HG03139 (cell line): ENCODE measurements at regions not wholly inside any gene's neighbourhood (a gene's known extent, or its start where the extent isn't known, plus 50 kb on each side); places are given as distances from the start of the nearest gene placed in this dataset.
"Not testable (repeated sequence)": the region's sequence is repeated elsewhere in the genome, so short reads cannot be mapped to it uniquely, and the experiment has no call there.

Source experiments
- ATAC-seq: cut with Tn5 transposase; IDR thresholded peaks from one replicate; pipeline ENCODE4 v1.9.1; 2021; ENCODE audit not compliant: unreplicated experiment

GRCh38 chr4:23413631-23414030 is 476.2 kb downstream of the PPARGC1A start:
- ATAC-seq: no peak

- no peak for ATAC-seq
These were observed 477.1 kb downstream of the PPARGC1A start for GRCh38 chr4:23412701-23413100.

DNA sequence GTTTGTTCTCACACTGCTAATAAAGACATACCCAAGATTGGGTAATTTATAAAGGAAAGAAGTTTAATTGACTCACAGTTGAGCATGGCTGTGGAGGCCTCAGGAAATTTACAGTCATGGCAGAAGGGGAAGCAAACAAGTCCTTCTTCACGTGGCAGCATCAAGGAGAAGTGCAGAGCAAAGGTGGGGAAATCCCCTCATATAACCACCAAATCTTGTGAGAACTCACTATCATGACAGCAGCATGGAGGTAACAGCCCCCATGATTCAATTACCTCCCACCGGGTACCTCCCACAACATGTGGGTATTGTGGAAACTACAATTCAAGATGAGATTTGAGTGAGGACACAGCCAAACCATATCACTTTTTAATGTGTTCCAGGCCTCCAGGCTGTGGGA is 480.9 kb downstream of the PPARGC1A start:
- ATAC-seq: not testable (repeated sequence)

- no peak for ATAC-seq
These were observed 488.3 kb downstream of the PPARGC1A start for GRCh38 chr4:23401572-23401971.

DNA sequence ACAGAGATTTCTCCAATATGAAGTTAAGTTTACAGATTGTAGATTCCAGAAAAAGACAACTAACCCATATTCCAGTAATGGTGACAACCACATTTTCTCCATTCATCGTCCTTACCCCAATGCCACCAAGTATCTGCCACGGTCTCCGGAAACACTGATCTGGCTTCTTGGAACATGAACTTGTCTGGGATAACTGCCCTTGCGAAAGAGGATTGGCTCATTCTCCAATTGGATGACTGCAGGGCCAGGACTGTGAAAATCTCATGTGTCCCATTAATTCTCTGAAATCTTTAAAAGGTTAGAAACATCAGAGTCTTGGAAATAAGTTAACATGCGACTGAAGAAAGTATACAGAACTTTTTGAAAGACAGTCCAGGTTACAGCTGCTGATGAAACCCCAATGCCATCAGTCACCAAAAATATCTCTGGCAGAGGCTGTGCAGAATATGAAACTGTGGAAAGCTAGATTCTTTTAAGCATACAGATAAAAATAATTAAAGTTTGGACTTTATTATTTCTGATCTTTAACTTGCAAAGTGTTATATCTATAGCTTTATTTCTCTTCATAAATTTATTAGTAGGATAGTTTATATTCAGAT is 496.9 kb downstream of the PPARGC1A start:
- no peak for ATAC-seq

DNA sequence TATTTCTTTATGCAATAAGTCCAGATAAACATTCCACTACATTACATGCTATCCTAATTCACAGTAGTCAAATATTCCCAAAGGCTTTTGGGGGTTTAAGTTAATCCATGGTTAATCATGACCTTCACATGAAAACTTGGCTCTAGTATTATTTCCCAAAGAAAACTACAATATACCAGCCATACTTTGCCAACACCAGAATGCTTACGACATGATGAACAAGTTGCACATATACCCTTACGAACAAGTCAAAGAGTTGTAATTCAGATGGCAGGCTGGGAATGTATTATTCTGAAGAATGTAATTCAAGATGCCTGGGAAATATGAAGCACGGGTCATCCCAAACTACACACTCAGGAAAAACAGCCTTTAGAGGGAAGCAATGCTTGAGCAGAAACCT is 499.6 kb downstream of the PPARGC1A start:
- no peak for ATAC-seq

- ATAC-seq: no peak
These were observed 501.0 kb downstream of the PPARGC1A start for GRCh38 chr4:23388699-23389395.

DNA sequence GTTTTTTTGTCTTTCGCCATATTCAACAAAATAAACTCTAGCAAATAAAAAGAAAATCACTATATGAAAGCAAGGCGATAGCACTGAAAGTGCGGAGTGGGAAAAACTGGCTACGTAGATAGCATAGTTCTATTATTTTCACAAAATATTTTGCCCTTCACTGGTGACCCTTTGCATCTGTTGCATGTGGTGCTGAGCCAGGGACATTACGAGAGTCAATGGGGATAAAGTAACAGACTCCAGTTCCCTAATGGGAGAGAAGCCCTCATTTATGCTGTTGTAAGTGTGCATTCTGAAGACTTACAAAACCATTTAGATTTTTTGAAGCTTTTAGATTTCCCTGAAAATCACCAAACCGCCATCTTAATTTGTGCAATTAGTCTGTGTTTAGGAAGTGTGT is 501.6 kb downstream of the PPARGC1A start:
- no peak for ATAC-seq

DNA sequence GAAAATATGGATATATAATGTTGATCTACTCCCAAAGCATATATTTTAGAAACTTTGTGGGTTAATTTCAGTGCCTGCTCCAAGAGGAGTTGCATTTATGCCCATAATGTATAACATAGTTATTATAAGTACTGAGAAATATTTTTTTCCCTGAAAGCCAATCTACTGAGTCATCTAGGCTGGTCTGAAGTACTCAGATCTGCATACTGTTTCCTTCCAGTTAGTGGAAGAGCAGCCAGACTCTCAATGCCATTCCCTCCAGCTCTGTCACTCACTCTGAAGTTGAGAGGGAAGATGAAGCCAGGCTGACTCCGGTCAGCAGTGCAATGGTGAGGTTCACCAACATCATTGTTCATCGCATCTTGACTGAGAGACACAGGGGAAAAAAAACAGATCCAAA is 505.1 kb downstream of the PPARGC1A start:
- no peak for ATAC-seq

DNA sequence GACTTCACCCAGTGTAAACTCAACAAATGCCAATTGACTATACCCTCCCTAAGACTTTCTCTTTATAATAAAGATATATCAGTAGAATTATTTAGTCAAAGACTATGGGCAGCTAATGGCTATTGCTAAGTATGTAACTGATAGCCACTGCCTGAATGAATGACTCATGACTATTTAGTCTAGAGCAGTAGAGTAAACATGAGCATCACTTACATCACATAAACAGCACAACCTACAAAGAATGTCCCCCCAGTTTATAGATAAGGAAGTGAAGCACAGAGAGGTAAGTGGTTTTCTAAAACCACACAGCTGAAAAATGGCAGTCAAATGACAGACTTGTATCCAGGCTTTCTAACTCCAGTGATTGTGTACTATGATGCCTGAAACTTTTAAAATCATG is 507.0 kb downstream of the PPARGC1A start:
- no peak for ATAC-seq

DNA sequence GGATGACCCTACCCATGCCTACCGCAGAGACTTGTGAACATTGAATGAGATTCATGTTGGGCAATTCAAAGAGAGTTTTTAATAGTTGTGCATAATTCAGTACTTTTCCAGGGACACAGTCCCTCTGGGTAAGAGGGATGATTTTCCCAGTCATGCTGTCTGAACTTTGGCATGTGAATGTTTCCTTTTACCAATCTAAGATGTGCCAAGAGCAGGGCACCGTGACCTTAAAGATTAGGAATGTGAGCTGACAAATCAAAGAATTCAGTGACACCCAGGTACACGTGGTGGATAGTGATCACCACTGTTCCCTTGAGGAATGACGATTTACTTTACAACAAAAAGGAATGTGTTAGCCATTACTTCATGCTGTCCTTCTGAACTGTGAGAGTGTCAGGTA is 515.6 kb downstream of the PPARGC1A start:
- no peak for ATAC-seq

DNA sequence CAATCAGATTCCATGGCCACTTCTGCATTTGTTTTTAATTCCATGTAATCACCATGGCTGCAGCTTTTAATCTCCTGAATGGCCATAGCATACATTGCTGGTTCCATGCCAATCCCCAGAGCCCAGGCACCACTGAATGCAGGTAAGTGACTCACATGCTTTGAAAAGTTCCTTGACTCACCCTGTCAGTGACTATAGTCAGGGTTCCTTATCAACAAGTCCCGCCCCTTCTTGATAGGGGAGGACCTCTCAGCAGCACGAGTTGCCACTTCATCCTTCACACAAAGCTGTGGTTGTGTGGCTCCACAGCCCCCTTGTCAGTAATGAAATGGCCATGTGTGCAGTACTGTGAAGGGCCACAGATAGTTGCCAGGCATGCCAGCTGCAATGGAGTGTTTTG is 516.6 kb downstream of the PPARGC1A start:
- ATAC-seq: no peak

DNA sequence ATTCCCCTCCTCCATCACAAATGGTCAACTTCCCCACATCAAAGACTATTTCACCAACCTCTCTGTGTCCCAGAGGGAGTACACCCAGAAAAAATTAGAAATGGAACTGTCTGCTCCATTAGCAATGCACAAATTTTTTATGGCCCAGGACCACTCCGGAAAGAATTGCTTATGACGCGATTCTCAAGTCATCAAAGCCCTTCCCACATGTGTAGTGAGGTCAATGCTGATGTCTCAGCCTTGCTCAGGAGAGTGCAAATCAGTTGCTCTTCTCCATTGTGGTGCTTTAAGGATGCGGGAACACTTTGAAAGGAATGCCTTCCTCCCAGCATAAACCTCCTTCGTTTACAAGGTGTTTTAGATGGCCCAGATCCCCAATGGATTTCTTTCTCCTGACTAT is 518.3 kb downstream of the PPARGC1A start:
- no peak for ATAC-seq

- no peak for ATAC-seq
These were observed 520.5 kb downstream of the PPARGC1A start for GRCh38 chr4:23369331-23369730.

DNA sequence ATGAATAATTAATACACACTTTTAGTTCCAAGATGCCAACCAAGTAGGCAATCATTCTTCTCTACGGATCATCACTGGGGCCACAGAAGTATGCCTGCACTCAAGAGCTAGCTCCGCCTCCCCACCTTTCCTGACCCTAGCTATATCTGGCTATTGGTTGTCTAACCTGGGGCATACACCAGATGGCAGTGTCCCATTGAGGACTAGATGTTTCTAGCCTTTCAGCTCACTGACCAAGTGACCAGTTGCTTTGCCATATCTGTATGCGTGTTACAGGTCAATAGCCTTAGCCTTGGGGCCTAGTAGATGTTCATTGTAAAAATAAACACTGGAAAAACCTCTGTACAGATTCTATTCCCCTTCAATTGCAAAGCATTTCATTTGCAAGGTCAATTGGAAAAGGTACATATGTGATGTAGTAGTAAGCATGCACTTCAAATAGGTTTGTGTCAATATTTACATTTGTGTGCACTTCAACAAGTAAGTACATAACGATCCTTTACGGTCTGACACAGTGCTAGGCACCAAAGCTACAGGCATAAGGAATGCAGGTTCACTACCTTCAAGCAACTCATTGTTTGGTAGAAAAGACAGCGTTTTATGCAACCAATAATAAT is 521.7 kb downstream of the PPARGC1A start:
- ATAC-seq: no peak

- no peak for ATAC-seq
These were observed 523.3 kb downstream of the PPARGC1A start for GRCh38 chr4:23366557-23366906.

DNA sequence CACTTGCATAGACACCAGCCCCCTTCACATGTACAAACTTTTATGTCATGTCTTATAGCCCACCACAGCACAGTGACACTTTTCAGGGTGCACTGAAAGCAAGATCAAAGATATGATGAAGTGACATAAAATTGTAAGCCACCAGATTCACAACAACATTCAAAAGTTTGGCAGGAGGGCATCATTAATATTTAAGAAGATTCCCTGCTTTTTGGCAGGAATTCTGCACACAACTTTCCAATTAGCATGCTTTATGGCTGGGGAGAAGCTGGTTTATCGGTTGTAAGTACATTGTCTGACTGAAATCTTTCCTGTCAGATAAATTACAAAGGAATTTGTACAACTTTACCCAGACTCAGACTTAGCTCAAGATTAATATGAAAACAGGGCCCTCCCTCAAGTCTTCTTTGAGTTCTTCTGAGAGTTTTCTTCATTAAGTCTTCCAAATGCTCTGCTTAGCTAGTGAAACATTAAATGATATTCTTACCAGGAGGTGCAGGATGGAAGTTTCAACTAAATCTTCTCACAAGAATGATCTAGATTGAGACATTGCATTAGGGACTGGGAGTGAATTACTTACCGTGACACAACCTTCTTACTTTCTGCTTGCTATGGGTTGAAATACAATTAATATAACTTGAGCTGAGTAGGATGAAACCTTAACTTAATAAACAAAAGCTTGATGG is 523.8 kb downstream of the PPARGC1A start:
- no peak for ATAC-seq

GRCh38 chr4:23365086-23365485 is 524.8 kb downstream of the PPARGC1A start:
- no peak for ATAC-seq

DNA sequence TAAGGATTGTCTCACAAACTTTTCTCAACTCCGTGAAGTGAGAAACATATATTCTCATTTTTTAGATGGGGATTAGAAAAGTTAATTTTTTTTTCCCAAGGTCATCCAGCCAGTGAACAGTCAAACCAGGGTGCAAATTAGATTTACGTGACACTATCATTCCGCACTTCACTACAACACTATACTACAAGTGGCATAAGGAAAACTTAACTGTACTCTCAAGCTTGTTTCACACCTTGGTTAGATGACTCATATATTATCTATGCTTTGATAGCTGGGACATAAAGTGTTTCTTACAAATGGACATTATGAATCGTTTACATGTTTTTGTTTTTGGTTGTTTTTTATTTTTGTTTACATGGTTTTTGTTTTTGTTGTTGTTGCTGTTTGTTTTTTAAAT is 525.7 kb downstream of the PPARGC1A start:
- no peak for ATAC-seq

DNA sequence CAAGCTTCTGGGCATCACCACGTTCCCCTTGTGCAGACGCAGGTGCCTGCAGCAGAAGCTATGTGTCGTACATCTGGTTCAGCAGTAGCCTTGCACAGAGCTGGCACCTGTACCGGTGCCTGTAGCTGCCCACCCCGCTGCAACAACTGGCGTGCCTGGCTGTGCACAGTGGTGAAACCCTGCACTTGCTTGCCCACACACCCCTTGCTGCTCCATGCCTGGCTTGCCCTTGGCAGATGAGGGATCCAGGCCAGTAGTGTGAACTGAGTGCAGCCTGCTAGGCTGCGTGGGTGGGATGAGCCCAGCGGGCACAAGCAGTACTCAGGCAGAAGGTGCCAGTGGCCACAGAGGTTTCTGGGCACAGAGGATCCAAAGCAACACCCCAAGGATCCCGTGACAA is 528.4 kb downstream of the PPARGC1A start:
- no peak for ATAC-seq

GRCh38 chr4:23360718-23361117 is 529.1 kb downstream of the PPARGC1A start:
- no peak for ATAC-seq

DNA sequence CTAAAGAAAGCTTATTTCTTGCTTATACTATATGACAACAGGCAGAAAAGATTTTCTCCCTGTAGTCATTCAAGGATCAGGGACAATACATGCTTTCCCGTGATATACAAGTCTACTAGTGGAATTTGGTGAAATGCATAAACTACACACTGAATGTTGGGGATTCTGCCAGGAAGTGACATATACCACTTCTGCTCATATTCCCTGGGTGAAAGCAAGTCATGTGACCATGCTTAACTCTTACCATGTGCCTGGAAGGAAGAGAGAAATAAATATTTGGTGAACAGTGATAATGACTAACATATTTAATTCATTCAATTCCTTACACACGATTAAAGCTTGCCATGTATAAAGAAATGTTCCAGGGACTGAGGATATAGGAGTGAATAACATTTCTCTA is 534.6 kb downstream of the PPARGC1A start:
- no peak for ATAC-seq
